ENCODE measurements at regions not wholly inside any gene's neighbourhood (a gene's known extent, or its start where the extent isn't known, plus 50 kb on each side); places are given as distances from the start of the nearest gene placed in this dataset.

DNA sequence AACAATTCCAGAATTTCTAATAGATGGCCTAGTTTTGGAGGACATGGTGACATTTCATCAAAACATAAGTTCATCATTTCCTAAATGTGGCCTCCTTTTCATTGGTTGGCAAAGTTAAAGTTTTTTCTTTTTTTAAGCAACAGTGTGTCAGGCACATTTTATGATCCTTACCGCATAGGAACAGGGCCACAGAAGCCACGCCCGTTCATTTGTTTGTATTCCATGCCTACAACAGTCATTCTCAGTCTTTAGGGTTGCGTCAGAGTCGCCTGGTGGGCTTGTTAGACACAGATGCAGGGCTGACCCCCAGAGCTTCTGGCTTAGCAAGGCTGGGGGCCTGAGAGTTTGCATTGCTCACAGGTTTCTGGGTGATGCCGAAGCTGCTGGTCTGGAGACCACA is 130.2 kb downstream of the HSD17B3 start:
- Histone ChIP-seq H3K4me1 (peaks cover 15 to 37% (median 24%) of the 10 kb centered on the region in 4 donors), H3K4me3 (no peak overlapping the region), H3K36me3 (no peaks in the 10 kb centered on the region), H3K9me3 (no peaks in the 10 kb centered on the region), H3K27me3 (no peaks in the 10 kb centered on the region), H3K27ac (peak overlapping the region in 1 of 5 donors; percentile 74)
- DNase-seq: peak in 1 of 2 donors; percentile 56
- WGBS, 5 donors: 72 to 84% (median 78%) methylated on average over 6 of the region's 6 CpGs
- intact Hi-C loops (cut with DNase I; ENCODE audit: low total_unique reads): no loop called here
- TF ChIP-seq EP300 (IDR thresholded peaks at IDR 0.05) (no peak), POLR2A (IDR thresholded peaks at IDR 0.05) (no peak), POLR2AphosphoS5 (IDR thresholded peaks at IDR 0.05) (no peak)
- TF ChIP-seq, protein P1, sequence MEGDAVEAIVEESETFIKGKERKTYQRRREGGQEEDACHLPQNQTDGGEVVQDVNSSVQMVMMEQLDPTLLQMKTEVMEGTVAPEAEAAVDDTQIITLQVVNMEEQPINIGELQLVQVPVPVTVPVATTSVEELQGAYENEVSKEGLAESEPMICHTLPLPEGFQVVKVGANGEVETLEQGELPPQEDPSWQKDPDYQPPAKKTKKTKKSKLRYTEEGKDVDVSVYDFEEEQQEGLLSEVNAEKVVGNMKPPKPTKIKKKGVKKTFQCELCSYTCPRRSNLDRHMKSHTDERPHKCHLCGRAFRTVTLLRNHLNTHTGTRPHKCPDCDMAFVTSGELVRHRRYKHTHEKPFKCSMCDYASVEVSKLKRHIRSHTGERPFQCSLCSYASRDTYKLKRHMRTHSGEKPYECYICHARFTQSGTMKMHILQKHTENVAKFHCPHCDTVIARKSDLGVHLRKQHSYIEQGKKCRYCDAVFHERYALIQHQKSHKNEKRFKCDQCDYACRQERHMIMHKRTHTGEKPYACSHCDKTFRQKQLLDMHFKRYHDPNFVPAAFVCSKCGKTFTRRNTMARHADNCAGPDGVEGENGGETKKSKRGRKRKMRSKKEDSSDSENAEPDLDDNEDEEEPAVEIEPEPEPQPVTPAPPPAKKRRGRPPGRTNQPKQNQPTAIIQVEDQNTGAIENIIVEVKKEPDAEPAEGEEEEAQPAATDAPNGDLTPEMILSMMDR (IDR thresholded peaks at IDR 0.05): no peak

DNA sequence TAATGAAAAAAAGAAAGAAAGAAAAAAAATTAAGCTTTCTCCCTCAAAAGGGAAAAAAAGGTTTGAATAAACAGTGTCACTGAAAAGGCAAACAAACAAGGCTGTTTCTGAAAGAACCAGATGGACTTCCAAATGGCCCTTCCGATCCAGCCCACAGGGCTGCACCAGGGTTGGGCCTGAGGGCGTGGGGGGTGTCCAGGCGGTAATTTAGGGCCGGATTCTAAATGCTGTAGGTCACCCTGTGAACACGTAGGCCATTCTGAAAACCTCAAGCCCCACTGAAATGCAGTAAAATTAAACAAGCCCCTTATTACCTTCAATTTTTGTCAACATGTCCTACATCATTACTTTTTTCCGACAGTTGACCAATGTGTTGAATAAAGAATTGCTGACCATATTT is 132.1 kb downstream of the HSD17B3 start:
- Histone ChIP-seq H3K4me3 (no peak overlapping the region), H3K9me3 (no peaks in the 10 kb centered on the region), H3K36me3 (no peaks in the 10 kb centered on the region), H3K27me3 (no peaks in the 10 kb centered on the region), H3K27ac (peak overlapping the region in 4 of 5 donors; percentile 38 to 74 (median 64)), H3K4me1 (peaks cover 11 to 26% (median 20%) of the 10 kb centered on the region in 4 donors)
- TF ChIP-seq POLR2A (IDR thresholded peaks at IDR 0.05) (no peak), POLR2AphosphoS5 (IDR thresholded peaks at IDR 0.05) (no peak), EP300 (IDR thresholded peaks at IDR 0.05) (no peak)
- TF ChIP-seq, protein P1 (IDR thresholded peaks at IDR 0.05): no peak
- WGBS, 5 donors: 46 to 67% (median 48%) methylated on average over 6 of the region's 6 CpGs
- intact Hi-C loops (cut with DNase I; ENCODE audit: low total_unique reads): no loop called here
- DNase-seq: peak in 1 of 2 donors; percentile 48

DNA sequence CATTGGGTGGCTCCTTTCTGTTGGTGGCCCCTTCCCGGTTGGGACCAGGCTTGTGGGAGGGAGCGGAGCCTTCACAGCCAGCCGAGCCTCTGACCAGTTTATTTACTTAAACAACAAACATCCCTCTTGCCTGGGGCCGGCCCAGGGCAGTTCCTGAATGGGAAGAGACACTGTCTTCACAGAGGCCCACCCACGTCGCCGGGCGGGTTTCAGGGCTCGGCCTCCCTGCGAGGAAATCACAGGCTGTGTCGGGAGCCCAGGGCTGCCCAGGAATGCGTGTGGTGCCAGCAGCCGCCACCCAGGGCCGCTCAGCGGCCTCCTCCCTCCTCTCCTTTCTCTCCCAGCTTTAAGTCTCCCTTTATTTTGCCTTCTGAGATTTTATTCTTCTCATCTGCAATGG is 132.5 kb downstream of the HSD17B3 start:
- WGBS, 5 donors: 15 to 42% (median 19%) methylated on average over 11 to 15 of the region's 15 CpGs
- peak; percentile 64 to 85 for DNase-seq
- Histone ChIP-seq H3K4me3 (no peak overlapping the region), H3K36me3 (no peaks in the 10 kb centered on the region), H3K9me3 (no peaks in the 10 kb centered on the region), H3K27ac (peak overlapping the region; percentile 38 to 74 (median 65)), H3K27me3 (no peaks in the 10 kb centered on the region), H3K4me1 (peaks cover 11 to 25% (median 18%) of the 10 kb centered on the region in 4 donors)
- TF ChIP-seq EP300 (IDR thresholded peaks at IDR 0.05) (no peak), POLR2AphosphoS5 (IDR thresholded peaks at IDR 0.05) (no peak), POLR2A (IDR thresholded peaks at IDR 0.05) (no peak)
- TF ChIP-seq, protein P1 (IDR thresholded peaks at IDR 0.05): no peak
- intact Hi-C loops (cut with DNase I; ENCODE audit: low total_unique reads): no loop called here

DNA sequence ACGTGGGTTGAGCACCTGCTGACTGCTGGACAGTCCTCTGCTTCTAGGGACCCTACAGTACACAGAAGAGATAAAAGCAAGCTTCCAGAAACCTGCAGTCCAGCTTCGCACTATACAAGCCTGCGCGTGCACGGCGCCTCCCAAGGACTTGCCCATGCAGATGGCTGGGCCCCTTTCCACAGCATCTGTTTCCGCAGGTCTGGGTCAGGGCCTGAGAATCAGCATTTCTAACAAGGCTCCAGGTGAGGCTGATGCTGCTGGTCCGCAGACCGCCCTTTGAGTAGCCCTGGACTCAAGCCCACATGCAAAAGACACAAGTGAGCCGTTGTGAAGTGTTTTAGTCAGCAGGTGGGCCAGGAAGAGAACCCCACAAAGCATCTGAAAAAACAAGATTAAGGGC is 133.1 kb downstream of the HSD17B3 start:
- Histone ChIP-seq H3K9me3 (no peaks in the 10 kb centered on the region), H3K4me1 (peaks cover 11 to 24% (median 15%) of the 10 kb centered on the region in 4 donors), H3K36me3 (no peaks in the 10 kb centered on the region), H3K27me3 (no peaks in the 10 kb centered on the region), H3K27ac (peak overlapping the region; percentile 38 to 74 (median 65)), H3K4me3 (no peak overlapping the region)
- DNase-seq: no peak
- TF ChIP-seq, protein P1 (IDR thresholded peaks at IDR 0.05): no peak
- no peak for TF ChIP-seq EP300 (IDR thresholded peaks at IDR 0.05)
- TF ChIP-seq POLR2A (IDR thresholded peaks at IDR 0.05): no peak
- TF ChIP-seq POLR2AphosphoS5 (IDR thresholded peaks at IDR 0.05): no peak
- 83 to 92% (median 87%) methylated on average over 5 to 10 of the region's 10 CpGs for WGBS, 5 donors
- intact Hi-C loops (cut with DNase I; ENCODE audit: low total_unique reads): no loop called here

Data from stomach (tissue), 8 donors.